ENCODE measurements at regions not wholly inside any gene's neighbourhood (a gene's known extent, or its start where the extent isn't known, plus 50 kb on each side); places are given as distances from the start of the nearest gene placed in this dataset.
A peak's percentile ranks its signal among the peaks of the same experiment; 100 is the strongest.

DNA sequence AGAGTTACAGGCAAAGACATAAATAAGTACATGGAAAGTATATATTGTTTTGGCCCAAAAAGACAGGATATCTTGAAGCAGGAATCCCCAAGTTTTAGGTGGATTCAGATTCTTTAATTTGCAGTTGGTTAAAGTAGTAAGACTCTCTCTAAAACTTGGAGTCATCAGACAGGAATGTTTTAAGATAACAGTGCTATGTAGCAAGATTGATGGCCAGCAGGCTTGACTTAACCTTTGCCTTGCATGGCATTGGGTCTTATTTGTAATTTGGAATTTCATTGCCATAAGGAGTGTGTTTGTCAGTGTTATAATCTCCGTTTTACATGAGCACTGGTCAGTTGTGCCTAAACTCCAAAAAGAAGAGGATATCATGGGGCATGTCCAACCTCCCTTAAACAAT lies 727.6 kb upstream of the CHRM3 start:
- H3K4me3 ChIP-seq (ENCODE audit: low read length): no peak overlapping the region
- no peaks in the 10 kb centered on the region for H3K36me3 ChIP-seq (ENCODE audit: insufficient read depth, low read length)
- no peaks in the 10 kb centered on the region for H3K27me3 ChIP-seq (ENCODE audit: insufficient read depth, low read length)
- 95% methylated on average over 1 of the region's 1 CpG for WGBS
- no peaks in the 10 kb centered on the region for H3K4me1 ChIP-seq (ENCODE audit: insufficient read depth, low read length)
- H3K9ac ChIP-seq (ENCODE audit: low read depth, low read length): no peak overlapping the region
- no peak overlapping the region for H3K27ac ChIP-seq (ENCODE audit: low read depth, low read length)
- no peaks in the 10 kb centered on the region for H3K9me3 ChIP-seq (ENCODE audit: insufficient read depth, low read depth, low read length)

DNA sequence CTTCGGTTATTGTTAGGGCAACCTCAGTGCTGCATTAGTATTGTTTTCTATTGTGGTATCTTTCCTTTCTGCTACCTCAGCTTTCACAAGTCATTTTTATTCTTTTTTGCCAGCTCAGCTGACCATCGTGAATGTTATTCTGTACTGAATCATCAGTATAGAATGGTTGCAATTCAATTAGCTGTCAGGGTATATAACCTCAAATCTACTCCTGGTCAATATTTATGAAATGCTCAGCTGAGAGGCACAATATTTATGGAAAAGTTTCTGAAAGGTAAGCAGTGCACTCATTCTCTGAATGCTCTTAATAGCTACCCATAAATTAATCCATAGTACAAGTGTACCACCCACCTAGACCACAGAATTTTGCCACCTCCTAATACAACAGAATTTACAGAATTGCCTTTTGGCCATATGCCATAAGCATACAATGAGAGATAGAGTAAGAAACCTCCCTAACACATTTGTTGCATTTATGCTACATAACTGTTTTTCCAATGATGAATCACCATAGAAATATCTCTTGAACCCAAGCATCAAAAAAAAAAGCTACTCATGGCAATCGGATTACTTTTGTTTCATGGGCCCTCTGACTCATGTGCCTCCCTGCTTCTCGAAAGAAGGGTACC lies 732.6 kb upstream of the CHRM3 start:
- no peaks in the 10 kb centered on the region for H3K27me3 ChIP-seq (ENCODE audit: insufficient read depth, low read length)
- H3K9me3 ChIP-seq (ENCODE audit: insufficient read depth, low read depth, low read length): no peaks in the 10 kb centered on the region
- whole genome bisulfite sequencing: 93% methylated on average over 4 of the region's 4 CpGs
- H3K4me1 ChIP-seq (ENCODE audit: insufficient read depth, low read length): peaks cover 11% of the 10 kb centered on the region
- no peak overlapping the region for H3K27ac ChIP-seq (ENCODE audit: low read depth, low read length)
- H3K36me3 ChIP-seq (ENCODE audit: insufficient read depth, low read length): no peaks in the 10 kb centered on the region
- no peak overlapping the region for H3K9ac ChIP-seq (ENCODE audit: low read depth, low read length)
- H3K4me3 ChIP-seq (ENCODE audit: low read length): no peak overlapping the region

DNA sequence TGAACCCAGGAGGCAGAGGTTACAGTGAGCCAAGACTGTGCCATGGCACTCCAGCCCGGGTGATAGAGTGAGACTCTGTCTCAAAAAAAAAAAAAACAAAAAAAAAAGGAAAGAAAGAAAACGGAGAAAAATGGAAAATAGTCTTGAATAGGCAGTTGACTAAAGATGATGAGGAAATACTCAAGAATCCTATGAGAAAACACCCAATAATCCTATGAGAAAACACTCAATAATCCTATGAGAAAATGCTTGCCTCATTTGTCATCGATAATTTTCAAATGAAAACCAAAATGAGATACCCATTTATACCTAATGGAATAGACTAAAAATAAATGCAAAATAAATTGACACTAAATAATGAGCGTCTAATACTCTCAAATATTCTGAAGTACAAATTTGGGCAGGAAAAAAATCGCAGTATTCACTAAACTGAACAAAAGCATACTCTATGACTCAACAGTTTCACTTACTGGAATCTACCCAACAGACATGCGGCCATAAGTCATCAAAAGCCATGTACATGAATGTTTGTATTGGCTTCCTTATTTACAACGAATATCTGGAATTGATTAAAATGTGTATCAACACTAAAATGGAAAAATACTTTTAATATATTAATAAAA lies 733.9 kb upstream of the CHRM3 start:
- Histone ChIP-seq H3K27me3 (ENCODE audit: insufficient read depth, low read length) (no peaks in the 10 kb centered on the region), H3K4me3 (ENCODE audit: low read length) (no peak overlapping the region), H3K9me3 (ENCODE audit: insufficient read depth, low read depth, low read length) (no peaks in the 10 kb centered on the region), H3K4me1 (ENCODE audit: insufficient read depth, low read length) (peaks cover 23% of the 10 kb centered on the region), H3K27ac (ENCODE audit: low read depth, low read length) (no peak overlapping the region), H3K36me3 (ENCODE audit: insufficient read depth, low read length) (no peaks in the 10 kb centered on the region), H3K9ac (ENCODE audit: low read depth, low read length) (no peak overlapping the region)
- 92% methylated on average over 5 of the region's 7 CpGs for WGBS

DNA sequence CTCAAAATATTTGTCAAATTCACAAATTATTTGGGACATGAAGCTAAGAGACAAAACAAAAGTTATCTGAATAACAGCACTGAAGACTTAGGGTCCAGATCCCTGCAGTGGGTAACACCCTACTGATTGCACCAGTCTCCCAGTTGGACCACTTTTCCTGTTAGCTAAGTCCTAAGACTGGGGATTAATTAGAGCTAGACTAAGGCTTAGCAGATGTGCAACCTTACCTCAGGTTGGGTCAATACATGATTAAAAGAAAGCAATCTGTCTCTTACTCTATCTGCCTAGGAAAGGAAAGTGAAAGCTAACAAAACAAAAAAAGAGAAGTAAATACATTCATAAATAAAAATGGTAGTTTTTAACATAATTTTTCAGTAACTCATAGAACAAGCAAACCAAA lies 737.2 kb upstream of the CHRM3 start:
- Histone ChIP-seq H3K27me3 (ENCODE audit: insufficient read depth, low read length) (no peaks in the 10 kb centered on the region), H3K4me3 (ENCODE audit: low read length) (no peak overlapping the region), H3K36me3 (ENCODE audit: insufficient read depth, low read length) (no peaks in the 10 kb centered on the region), H3K4me1 (ENCODE audit: insufficient read depth, low read length) (peaks cover 36% of the 10 kb centered on the region), H3K9ac (ENCODE audit: low read depth, low read length) (peak overlapping the region; percentile 76; the same call in 1 of the 2 replicates), H3K27ac (ENCODE audit: low read depth, low read length) (peak overlapping the region; percentile 97), H3K9me3 (ENCODE audit: insufficient read depth, low read depth, low read length) (no peaks in the 10 kb centered on the region)

DNA sequence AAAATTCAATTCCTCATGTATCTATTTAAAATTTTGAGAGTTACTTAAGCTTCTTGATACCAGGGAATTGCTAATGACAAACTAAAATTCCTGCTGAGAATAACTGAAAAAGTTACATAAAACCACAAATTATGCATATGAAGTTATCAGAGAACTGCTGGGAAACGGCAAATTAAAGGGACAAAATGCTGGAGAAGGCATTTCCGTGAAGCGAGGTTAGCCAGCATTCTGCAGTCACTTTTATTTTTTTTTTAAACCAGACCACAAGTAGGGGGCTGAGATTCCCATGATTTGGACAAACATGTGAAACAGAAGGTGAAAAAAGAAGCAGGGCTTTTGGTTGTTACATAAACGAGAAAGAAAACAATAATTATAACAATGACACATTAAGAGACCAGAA lies 737.6 kb upstream of the CHRM3 start:
- WGBS: 86% methylated on average over 4 of the region's 4 CpGs
- H3K27ac ChIP-seq (ENCODE audit: low read depth, low read length): peak overlapping the region; percentile 97
- no peaks in the 10 kb centered on the region for H3K9me3 ChIP-seq (ENCODE audit: insufficient read depth, low read depth, low read length)

DNA sequence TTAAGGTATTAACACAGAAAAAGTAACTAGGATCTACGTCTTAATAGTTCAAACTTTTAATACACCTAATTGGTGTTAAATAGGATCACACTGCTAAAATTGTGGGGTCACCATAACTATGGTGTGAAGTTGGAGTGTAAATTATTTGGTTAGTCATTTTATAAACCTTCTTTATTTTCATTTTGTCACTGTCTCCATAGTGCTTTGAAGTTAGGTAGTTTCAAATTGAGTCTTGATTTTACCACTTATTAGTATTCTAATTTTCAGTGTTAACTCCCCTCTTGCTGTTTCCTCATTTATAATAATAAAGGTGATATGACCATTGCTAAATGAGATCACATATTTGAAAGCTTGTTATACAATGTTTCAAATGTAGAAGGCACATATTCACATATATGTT lies 738.1 kb upstream of the CHRM3 start:
- WGBS: no CpG with 5 or more reads among the region's 1 CpG
- H3K27ac ChIP-seq (ENCODE audit: low read depth, low read length): peak overlapping the region; percentile 97
- no peaks in the 10 kb centered on the region for H3K9me3 ChIP-seq (ENCODE audit: insufficient read depth, low read depth, low read length)
- H3K27me3 ChIP-seq (ENCODE audit: insufficient read depth, low read length): no peaks in the 10 kb centered on the region
- no peak overlapping the region; the same call in 1 of the 2 replicates for H3K4me3 ChIP-seq (ENCODE audit: low read length)
- peak overlapping the region; percentile 76; the same call in 1 of the 2 replicates for H3K9ac ChIP-seq (ENCODE audit: low read depth, low read length)
- peaks cover 36% of the 10 kb centered on the region for H3K4me1 ChIP-seq (ENCODE audit: insufficient read depth, low read length)
- H3K36me3 ChIP-seq (ENCODE audit: insufficient read depth, low read length): no peaks in the 10 kb centered on the region

More for the DNA sequence above, 737.6 kb upstream of the CHRM3 start:
- no peaks in the 10 kb centered on the region for H3K27me3 ChIP-seq (ENCODE audit: insufficient read depth, low read length)
- no peak overlapping the region for H3K4me3 ChIP-seq (ENCODE audit: low read length)
- peak overlapping the region; percentile 76; the same call in 1 of the 2 replicates for H3K9ac ChIP-seq (ENCODE audit: low read depth, low read length)
- H3K4me1 ChIP-seq (ENCODE audit: insufficient read depth, low read length): peaks cover 36% of the 10 kb centered on the region
- no peaks in the 10 kb centered on the region for H3K36me3 ChIP-seq (ENCODE audit: insufficient read depth, low read length)

GRCh38 chr1:238647877-238648276 lies 738.5 kb upstream of the CHRM3 start:
- H3K9ac ChIP-seq (ENCODE audit: low read depth, low read length): peak overlapping the region; percentile 76; the same call in 1 of the 2 replicates
- WGBS: 17% methylated on average over 3 of the region's 3 CpGs
- no peak overlapping the region; the same call in 1 of the 2 replicates for H3K4me3 ChIP-seq (ENCODE audit: low read length)

DNA sequence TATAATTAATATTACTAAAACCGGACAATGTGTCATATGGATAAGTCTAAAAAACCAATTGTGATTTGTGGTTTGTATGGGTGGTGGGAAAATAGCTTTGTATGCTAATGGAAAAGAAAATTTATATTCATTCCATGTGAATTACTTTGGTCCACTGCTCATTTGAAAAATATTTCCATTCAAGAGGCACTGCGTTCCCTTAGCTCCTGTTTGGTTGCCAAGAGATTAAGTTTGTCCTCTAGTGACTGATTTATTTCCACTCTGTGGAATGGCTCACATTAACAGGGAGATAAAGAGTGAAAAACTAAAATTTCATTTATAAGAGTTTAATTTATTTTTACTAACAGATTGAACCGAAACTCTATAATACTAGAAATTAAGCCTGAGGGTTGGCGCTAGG lies 744.1 kb upstream of the CHRM3 start:
- 87% methylated on average over 3 of the region's 4 CpGs for WGBS
- H3K4me1 ChIP-seq (ENCODE audit: insufficient read depth, low read length): peaks cover 11% of the 10 kb centered on the region
- no peaks in the 10 kb centered on the region for H3K36me3 ChIP-seq (ENCODE audit: insufficient read depth, low read length)
- no peak overlapping the region for H3K9ac ChIP-seq (ENCODE audit: low read depth, low read length)
- no peak overlapping the region for H3K27ac ChIP-seq (ENCODE audit: low read depth, low read length)
- H3K27me3 ChIP-seq (ENCODE audit: insufficient read depth, low read length): no peaks in the 10 kb centered on the region
- H3K9me3 ChIP-seq (ENCODE audit: insufficient read depth, low read depth, low read length): no peaks in the 10 kb centered on the region
- no peak overlapping the region for H3K4me3 ChIP-seq (ENCODE audit: low read length)

More at GRCh38 chr1:238647877-238648276, 738.5 kb upstream of the CHRM3 start:
- H3K27me3 ChIP-seq (ENCODE audit: insufficient read depth, low read length): no peaks in the 10 kb centered on the region
- peaks cover 36% of the 10 kb centered on the region for H3K4me1 ChIP-seq (ENCODE audit: insufficient read depth, low read length)
- peak overlapping the region; percentile 97 for H3K27ac ChIP-seq (ENCODE audit: low read depth, low read length)
- no peaks in the 10 kb centered on the region for H3K36me3 ChIP-seq (ENCODE audit: insufficient read depth, low read length)
- H3K9me3 ChIP-seq (ENCODE audit: insufficient read depth, low read depth, low read length): no peaks in the 10 kb centered on the region

GRCh38 chr1:238639861-238640260 lies 746.5 kb upstream of the CHRM3 start:
- H3K9ac ChIP-seq (ENCODE audit: low read depth, low read length): no peak overlapping the region
- H3K27me3 ChIP-seq (ENCODE audit: insufficient read depth, low read length): no peaks in the 10 kb centered on the region
- no peaks in the 10 kb centered on the region for H3K36me3 ChIP-seq (ENCODE audit: insufficient read depth, low read length)
- no peak overlapping the region for H3K27ac ChIP-seq (ENCODE audit: low read depth, low read length)
- H3K9me3 ChIP-seq (ENCODE audit: insufficient read depth, low read depth, low read length): no peaks in the 10 kb centered on the region
- H3K4me1 ChIP-seq (ENCODE audit: insufficient read depth, low read length): no peaks in the 10 kb centered on the region
- no peak overlapping the region for H3K4me3 ChIP-seq (ENCODE audit: low read length)

GRCh38 chr1:238628110-238628509 lies 737.4 kb upstream of the ZP4 start:
- H3K36me3 ChIP-seq (ENCODE audit: insufficient read depth, low read length): no peaks in the 10 kb centered on the region
- H3K27ac ChIP-seq (ENCODE audit: low read depth, low read length): no peak overlapping the region
- no peaks in the 10 kb centered on the region for H3K4me1 ChIP-seq (ENCODE audit: insufficient read depth, low read length)
- no peak overlapping the region for H3K9ac ChIP-seq (ENCODE audit: low read depth, low read length)
- H3K27me3 ChIP-seq (ENCODE audit: insufficient read depth, low read length): no peaks in the 10 kb centered on the region
- 80% methylated on average over 2 of the region's 2 CpGs for WGBS
- H3K9me3 ChIP-seq (ENCODE audit: insufficient read depth, low read depth, low read length): no peaks in the 10 kb centered on the region
- no peak overlapping the region for H3K4me3 ChIP-seq (ENCODE audit: low read length)

DNA sequence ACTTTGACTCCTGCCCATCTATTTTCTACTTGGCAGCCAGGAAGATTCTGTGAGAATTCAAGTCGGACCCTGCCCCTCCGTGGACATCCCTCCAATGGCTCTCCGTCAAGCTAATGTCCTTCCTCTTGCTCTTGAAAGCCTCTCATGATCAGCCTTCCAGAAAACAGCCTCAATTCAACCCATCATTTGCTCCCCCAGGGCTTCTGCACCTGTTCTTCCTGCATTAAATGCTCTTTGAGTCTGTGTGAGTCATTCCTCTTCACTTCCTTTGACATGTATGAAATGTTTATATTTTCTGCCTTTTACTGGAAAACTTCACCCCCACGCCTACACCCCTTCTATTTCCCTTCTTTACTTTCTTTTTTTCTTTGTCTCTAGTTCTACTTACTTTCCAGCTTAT lies 734.1 kb upstream of the ZP4 start:
- H3K9me3 ChIP-seq (ENCODE audit: insufficient read depth, low read depth, low read length): no peaks in the 10 kb centered on the region
- WGBS: 94% methylated on average over 4 of the region's 4 CpGs
- no peak overlapping the region for H3K27ac ChIP-seq (ENCODE audit: low read depth, low read length)
- H3K36me3 ChIP-seq (ENCODE audit: insufficient read depth, low read length): no peaks in the 10 kb centered on the region
- no peak overlapping the region for H3K9ac ChIP-seq (ENCODE audit: low read depth, low read length)
- H3K4me1 ChIP-seq (ENCODE audit: insufficient read depth, low read length): no peaks in the 10 kb centered on the region
- H3K4me3 ChIP-seq (ENCODE audit: low read length): no peak overlapping the region
- H3K27me3 ChIP-seq (ENCODE audit: insufficient read depth, low read length): no peaks in the 10 kb centered on the region

Measured in HUES64 (cell line).